ENCODE measurements at regions not wholly inside any gene's neighbourhood (a gene's known extent, or its start where the extent isn't known, plus 50 kb on each side); places are given as distances from the start of the nearest gene placed in this dataset.

GRCh38 chr2:76188334-76189008, 477.8 kb upstream of the GCFC2 start:
- TF ChIP-seq EZH2 (IDR thresholded peaks at IDR 0.05; ENCODE audit: borderline replicate concordance, low read depth, low read length, severe bottlenecking): no peak
- TF ChIP-seq CTCF (IDR thresholded peaks at IDR 0.05; ENCODE audit: borderline replicate concordance, extremely low read depth, low read length, poor library complexity, severe bottlenecking): no peak
